ENCODE measurements at regions not wholly inside any gene's neighbourhood (a gene's known extent, or its start where the extent isn't known, plus 50 kb on each side); places are given as distances from the start of the nearest gene placed in this dataset.

- Histone ChIP-seq H3K36me3 (replicated peaks; ENCODE audit: insufficient read depth, low read length) (no peaks in the 10 kb centered on the region), H3K9me3 (replicated peaks; ENCODE audit: insufficient read depth, low read length) (no peaks in the 10 kb centered on the region), H4K20me1 (ENCODE audit: insufficient read depth, low read length) (no peaks in the 10 kb centered on the region), H3K9me2 (replicated peaks; ENCODE audit: insufficient read depth, low read length) (no peaks in the 10 kb centered on the region), H2AFZ (ENCODE audit: low read length) (no peak overlapping the region), H3K79me2 (ENCODE audit: low read length) (peaks cover 50% of the 10 kb centered on the region), H3K4me1 (ENCODE audit: low read length) (peaks cover 9% of the 10 kb centered on the region), H3K9ac (ENCODE audit: low read length) (no peak overlapping the region), H3K27ac (ENCODE audit: low read length) (no peak overlapping the region), H3K4me2 (ENCODE audit: low read depth, low read length) (no peak overlapping the region), H3F3A (ENCODE audit: insufficient read depth, low read length) (no peaks in the 10 kb centered on the region), H3K4me3 (ENCODE audit: low read length) (no peak overlapping the region), H3K27me3 (replicated peaks; ENCODE audit: insufficient read depth, low read length) (no peaks in the 10 kb centered on the region)
- no peak for DNase-seq
- TF ChIP-seq EZH2phosphoT487 (IDR thresholded peaks at IDR 0.05; ENCODE audit: low read length), result no peak
- no peak for TF ChIP-seq CTCF (IDR thresholded peaks at IDR 0.05; ENCODE audit: low read length)
- TF ChIP-seq EZH2 (optimal IDR thresholded peaks at IDR 0.05; ENCODE audit: low read depth, low read length), result no peak
These were observed 139.5 kb downstream of the TEX29 start for GRCh38 chr13:111459803-111460547.

- H3F3A ChIP-seq (ENCODE audit: insufficient read depth, low read length), result no peaks in the 10 kb centered on the region
- no peaks in the 10 kb centered on the region for H4K20me1 ChIP-seq (ENCODE audit: insufficient read depth, low read length)
- peaks cover 9% of the 10 kb centered on the region for H3K4me1 ChIP-seq (ENCODE audit: low read length)
- no peak for DNase-seq
- H3K79me2 ChIP-seq (ENCODE audit: low read length), result peaks cover 44% of the 10 kb centered on the region
- TF ChIP-seq EZH2 (optimal IDR thresholded peaks at IDR 0.05; ENCODE audit: low read depth, low read length) (no peak), CTCF (IDR thresholded peaks at IDR 0.05; ENCODE audit: low read length) (peak; percentile 23)
- no peak overlapping the region for H3K4me3 ChIP-seq (ENCODE audit: low read length)
- H3K4me2 ChIP-seq (ENCODE audit: low read depth, low read length), result no peak overlapping the region
- H2AFZ ChIP-seq (ENCODE audit: low read length), result no peak overlapping the region
- no peaks in the 10 kb centered on the region for H3K9me3 ChIP-seq (replicated peaks; ENCODE audit: insufficient read depth, low read length)
- no peaks in the 10 kb centered on the region for H3K36me3 ChIP-seq (replicated peaks; ENCODE audit: insufficient read depth, low read length)
- no peaks in the 10 kb centered on the region for H3K27me3 ChIP-seq (replicated peaks; ENCODE audit: insufficient read depth, low read length)
- H3K9ac ChIP-seq (ENCODE audit: low read length), result no peak overlapping the region
- H3K9me2 ChIP-seq (replicated peaks; ENCODE audit: insufficient read depth, low read length), result no peaks in the 10 kb centered on the region
- no peak overlapping the region for H3K27ac ChIP-seq (ENCODE audit: low read length)
These were observed 140.4 kb downstream of the TEX29 start for GRCh38 chr13:111460548-111461444.

- H3K4me2 ChIP-seq (ENCODE audit: low read depth, low read length), result no peak overlapping the region
- no peak overlapping the region for H3K4me3 ChIP-seq (ENCODE audit: low read length)
These were observed 141.2 kb downstream of the TEX29 start for GRCh38 chr13:111461445-111462149.

More at GRCh38 chr13:111461445-111462149, 141.2 kb downstream of the TEX29 start:
- Histone ChIP-seq H3K27ac (ENCODE audit: low read length) (no peak overlapping the region), H3K79me2 (ENCODE audit: low read length) (peaks cover 44% of the 10 kb centered on the region), H4K20me1 (ENCODE audit: insufficient read depth, low read length) (no peaks in the 10 kb centered on the region), H3F3A (ENCODE audit: insufficient read depth, low read length) (no peaks in the 10 kb centered on the region), H3K4me1 (ENCODE audit: low read length) (peaks cover 9% of the 10 kb centered on the region), H3K36me3 (replicated peaks; ENCODE audit: insufficient read depth, low read length) (no peaks in the 10 kb centered on the region), H3K9me3 (replicated peaks; ENCODE audit: insufficient read depth, low read length) (no peaks in the 10 kb centered on the region), H3K9ac (ENCODE audit: low read length) (no peak overlapping the region), H2AFZ (ENCODE audit: low read length) (no peak overlapping the region), H3K9me2 (replicated peaks; ENCODE audit: insufficient read depth, low read length) (no peaks in the 10 kb centered on the region), H3K27me3 (replicated peaks; ENCODE audit: insufficient read depth, low read length) (no peaks in the 10 kb centered on the region)
- no peak for DNase-seq
- TF ChIP-seq EZH2 (optimal IDR thresholded peaks at IDR 0.05; ENCODE audit: low read depth, low read length) (no peak), EZH2phosphoT487 (IDR thresholded peaks at IDR 0.05; ENCODE audit: low read length) (no peak), CTCF (IDR thresholded peaks at IDR 0.05; ENCODE audit: low read length) (no peak)
